ENCODE measurements at regions not wholly inside any gene's neighbourhood (a gene's known extent, or its start where the extent isn't known, plus 50 kb on each side); places are given as distances from the start of the nearest gene placed in this dataset.

GRCh38 chr20:57877995-57878394, 168.2 kb upstream of the PMEPA1 start:
- no peak for DNase-seq (ENCODE audit: low read depth, low spot score)

GRCh38 chr20:57877131-57877824, 167.5 kb upstream of the PMEPA1 start:
- no peak for DNase-seq (ENCODE audit: low read depth, low spot score)

GRCh38 chr20:57876163-57876562, 166.3 kb upstream of the PMEPA1 start:
- DNase-seq (ENCODE audit: low read depth, low spot score) = no peak

- no peak for DNase-seq (ENCODE audit: low read depth, low spot score)
These were observed 164.3 kb upstream of the PMEPA1 start for GRCh38 chr20:57874141-57874540.

GRCh38 chr20:57872816-57873409, 163.1 kb upstream of the PMEPA1 start:
- DNase-seq (ENCODE audit: low read depth, low spot score) = no peak

- no peak for DNase-seq (ENCODE audit: low read depth, low spot score)
These were observed 161.4 kb upstream of the PMEPA1 start for GRCh38 chr20:57871237-57871632.

GRCh38 chr20:57870597-57871236, 160.9 kb upstream of the PMEPA1 start:
- DNase-seq (ENCODE audit: low read depth, low spot score) = no peak

GRCh38 chr20:57869951-57870315, 160.1 kb upstream of the PMEPA1 start:
- no peak for DNase-seq (ENCODE audit: low read depth, low spot score)

GRCh38 chr20:57869291-57869950, 159.6 kb upstream of the PMEPA1 start:
- no peak for DNase-seq (ENCODE audit: low read depth, low spot score)

- DNase-seq (ENCODE audit: low read depth, low spot score) = no peak
These were observed 158.5 kb upstream of the PMEPA1 start for GRCh38 chr20:57868310-57868709.

- DNase-seq (ENCODE audit: low read depth, low spot score) = no peak
These were observed 158.0 kb upstream of the PMEPA1 start for GRCh38 chr20:57867807-57868206.

GRCh38 chr20:57867181-57867803, 157.5 kb upstream of the PMEPA1 start:
- no peak for DNase-seq (ENCODE audit: low read depth, low spot score)

GRCh38 chr20:57866250-57867106, 156.7 kb upstream of the PMEPA1 start:
- DNase-seq (ENCODE audit: low read depth, low spot score) = no peak

GRCh38 chr20:57865266-57865665, 155.5 kb upstream of the PMEPA1 start:
- no peak for DNase-seq (ENCODE audit: low read depth, low spot score)

GRCh38 chr20:57860576-57860975, 150.8 kb upstream of the PMEPA1 start:
- no peak for DNase-seq (ENCODE audit: low read depth, low spot score)

GRCh38 chr20:57857969-57858368, 148.2 kb upstream of the PMEPA1 start:
- no peak for DNase-seq (ENCODE audit: low read depth, low spot score)

- DNase-seq (ENCODE audit: low read depth, low spot score) = no peak
These were observed 147.3 kb upstream of the PMEPA1 start for GRCh38 chr20:57857118-57857517.

GRCh38 chr20:57856658-57857057, 146.8 kb upstream of the PMEPA1 start:
- DNase-seq (ENCODE audit: low read depth, low spot score) = no peak

- no peak for DNase-seq (ENCODE audit: low read depth, low spot score)
These were observed 142.0 kb upstream of the PMEPA1 start for GRCh38 chr20:57851796-57852195.

GRCh38 chr20:57851025-57851682, 141.3 kb upstream of the PMEPA1 start:
- no peak for DNase-seq (ENCODE audit: low read depth, low spot score)
